Mesothelial cell of epicardium (in vitro differentiated cells): ENCODE measurements at regions not wholly inside any gene's neighbourhood (a gene's known extent, or its start where the extent isn't known, plus 50 kb on each side); places are given as distances from the start of the nearest gene placed in this dataset.

Experiments used
- DNase-seq, 2 experiments: peaks; one replicate each; pipeline ENCODE4 v3.0.0; 2021; ENCODE audit warnings: low spot score in 2 of 2; ENCODE audit not compliant: unreplicated experiment in 2 of 2
- H3K27ac Mint-ChIP-seq: 2 replicates; pipeline ENCODE4 v1.8.0; 2021; ENCODE audit warnings: mixed read lengths
- H3K27me3 Mint-ChIP-seq: 2 replicates; pipeline ENCODE4 v1.8.0; 2021; ENCODE audit warnings: low read depth, mixed read lengths
- H3K36me3 Mint-ChIP-seq: 2 replicates; pipeline ENCODE4 v1.8.0; 2021; ENCODE audit warnings: mixed read lengths
- H3K4me1 Mint-ChIP-seq: 2 replicates; pipeline ENCODE4 v1.8.0; 2021; ENCODE audit warnings: mixed read lengths
- H3K4me3 Mint-ChIP-seq: 2 replicates; pipeline ENCODE4 v1.8.0; 2021; ENCODE audit warnings: mild to moderate bottlenecking, moderate library complexity, mixed read lengths
- H3K9me3 Mint-ChIP-seq: 2 replicates; pipeline ENCODE4 v1.8.0; 2021; ENCODE audit warnings: mixed read lengths
- TF ChIP-seq, protein P1 (sequence below): fragments of 200-600 bp; sonication (generic); IDR thresholded peaks from one replicate; pipeline ENCODE4 v1.5.0; 2021; ENCODE audit warnings: antibody characterized with exemption; ENCODE audit not compliant: unreplicated experiment

- Mint-ChIP-seq H3K4me1 (no peaks in the 10 kb centered on the region), H3K36me3 (no peaks in the 10 kb centered on the region), H3K27me3 (no peaks in the 10 kb centered on the region), H3K27ac (no peak overlapping the region), H3K9me3 (no peaks in the 10 kb centered on the region), H3K4me3 (no peak overlapping the region)
- TF ChIP-seq, protein P1, sequence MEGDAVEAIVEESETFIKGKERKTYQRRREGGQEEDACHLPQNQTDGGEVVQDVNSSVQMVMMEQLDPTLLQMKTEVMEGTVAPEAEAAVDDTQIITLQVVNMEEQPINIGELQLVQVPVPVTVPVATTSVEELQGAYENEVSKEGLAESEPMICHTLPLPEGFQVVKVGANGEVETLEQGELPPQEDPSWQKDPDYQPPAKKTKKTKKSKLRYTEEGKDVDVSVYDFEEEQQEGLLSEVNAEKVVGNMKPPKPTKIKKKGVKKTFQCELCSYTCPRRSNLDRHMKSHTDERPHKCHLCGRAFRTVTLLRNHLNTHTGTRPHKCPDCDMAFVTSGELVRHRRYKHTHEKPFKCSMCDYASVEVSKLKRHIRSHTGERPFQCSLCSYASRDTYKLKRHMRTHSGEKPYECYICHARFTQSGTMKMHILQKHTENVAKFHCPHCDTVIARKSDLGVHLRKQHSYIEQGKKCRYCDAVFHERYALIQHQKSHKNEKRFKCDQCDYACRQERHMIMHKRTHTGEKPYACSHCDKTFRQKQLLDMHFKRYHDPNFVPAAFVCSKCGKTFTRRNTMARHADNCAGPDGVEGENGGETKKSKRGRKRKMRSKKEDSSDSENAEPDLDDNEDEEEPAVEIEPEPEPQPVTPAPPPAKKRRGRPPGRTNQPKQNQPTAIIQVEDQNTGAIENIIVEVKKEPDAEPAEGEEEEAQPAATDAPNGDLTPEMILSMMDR: no peak
- no peak for DNase-seq
Measured at GRCh38 chr3:16667633-16668032, 62.4 kb upstream of the DAZL start.

DNA sequence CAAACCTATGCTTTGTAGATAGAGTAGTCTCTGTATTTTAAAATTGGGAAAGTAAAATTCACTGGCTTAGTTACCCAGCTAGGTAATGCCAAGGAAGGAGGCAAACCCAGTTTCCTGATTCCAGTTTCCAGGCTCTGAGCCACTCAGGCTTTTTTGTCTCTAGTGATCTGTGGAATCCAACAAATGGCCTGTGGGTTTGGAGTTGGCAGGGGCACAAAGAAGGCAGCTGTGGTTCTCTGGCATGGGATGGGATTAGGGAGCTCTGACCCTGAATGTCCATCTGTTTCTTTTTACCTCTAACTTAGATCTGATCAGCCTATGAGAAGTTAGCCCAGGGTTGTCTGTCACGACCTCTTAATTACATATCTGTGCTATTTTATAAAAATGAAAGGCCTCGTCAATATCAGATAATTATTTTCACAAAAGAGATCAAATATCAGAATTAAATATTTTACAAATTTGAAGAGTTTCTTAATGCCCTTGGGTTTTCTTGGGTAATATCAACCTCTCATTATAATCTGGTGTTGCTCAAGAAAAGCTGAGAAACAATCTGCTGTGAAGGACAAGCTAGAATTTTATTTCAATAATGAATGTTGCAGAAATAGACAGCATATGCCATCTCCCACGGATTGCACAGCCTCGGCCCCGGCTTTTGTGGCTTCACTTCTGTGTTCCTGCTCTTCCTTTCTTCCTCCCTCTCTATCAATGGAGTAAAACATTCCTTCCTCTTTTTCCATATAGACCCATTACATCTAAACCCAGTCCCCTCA is 63.7 kb upstream of the DAZL start:
- DNase-seq: no peak
- no peaks in the 10 kb centered on the region for H3K4me1 Mint-ChIP-seq
- H3K4me3 Mint-ChIP-seq: no peak overlapping the region
- H3K9me3 Mint-ChIP-seq: no peaks in the 10 kb centered on the region
- no peak overlapping the region for H3K27ac Mint-ChIP-seq
- TF ChIP-seq, protein P1: no peak
- H3K27me3 Mint-ChIP-seq: no peaks in the 10 kb centered on the region
- no peaks in the 10 kb centered on the region for H3K36me3 Mint-ChIP-seq

DNA sequence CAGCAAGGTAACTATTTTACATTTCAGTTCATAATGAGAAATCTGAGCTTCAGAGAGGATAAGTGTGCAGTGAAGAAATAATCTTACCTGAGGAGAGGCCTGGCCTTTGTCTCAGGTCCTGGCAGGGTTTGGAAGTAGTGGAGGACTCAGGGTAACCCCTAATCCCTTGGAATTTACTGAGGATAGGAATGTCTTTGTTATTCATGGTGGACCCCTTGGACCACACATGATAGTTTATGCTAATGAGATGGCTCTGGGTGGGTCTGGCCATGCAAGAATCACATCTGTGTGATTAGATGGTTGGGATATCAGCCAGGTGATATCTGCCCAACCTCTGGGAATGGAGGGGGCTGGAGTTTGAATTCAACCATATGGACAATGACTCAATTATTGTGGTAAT is 65.0 kb upstream of the DAZL start:
- TF ChIP-seq, protein P1: no peak

GRCh38 chr3:16671690-16672089 is 66.5 kb upstream of the DAZL start:
- TF ChIP-seq, protein P1: no peak
- Mint-ChIP-seq H3K27me3 (no peaks in the 10 kb centered on the region), H3K27ac (no peak overlapping the region), H3K9me3 (peaks cover 10% of the 10 kb centered on the region), H3K4me1 (no peaks in the 10 kb centered on the region), H3K4me3 (no peak overlapping the region), H3K36me3 (no peaks in the 10 kb centered on the region)
- DNase-seq: no peak

More for the DNA sequence above, 65.0 kb upstream of the DAZL start:
- no peak overlapping the region for H3K27ac Mint-ChIP-seq
- no peaks in the 10 kb centered on the region for H3K27me3 Mint-ChIP-seq
- no peaks in the 10 kb centered on the region for H3K4me1 Mint-ChIP-seq
- H3K4me3 Mint-ChIP-seq: no peak overlapping the region
- no peak for DNase-seq
- no peaks in the 10 kb centered on the region for H3K36me3 Mint-ChIP-seq
- no peaks in the 10 kb centered on the region for H3K9me3 Mint-ChIP-seq

GRCh38 chr3:16673530-16673929 is 68.3 kb upstream of the DAZL start:
- no peak overlapping the region for H3K27ac Mint-ChIP-seq
- no peak overlapping the region for H3K4me3 Mint-ChIP-seq
- H3K9me3 Mint-ChIP-seq: peaks cover 15% of the 10 kb centered on the region
- no peak for DNase-seq
- H3K4me1 Mint-ChIP-seq: no peaks in the 10 kb centered on the region
- no peaks in the 10 kb centered on the region for H3K36me3 Mint-ChIP-seq
- TF ChIP-seq, protein P1: no peak
- no peaks in the 10 kb centered on the region for H3K27me3 Mint-ChIP-seq

DNA sequence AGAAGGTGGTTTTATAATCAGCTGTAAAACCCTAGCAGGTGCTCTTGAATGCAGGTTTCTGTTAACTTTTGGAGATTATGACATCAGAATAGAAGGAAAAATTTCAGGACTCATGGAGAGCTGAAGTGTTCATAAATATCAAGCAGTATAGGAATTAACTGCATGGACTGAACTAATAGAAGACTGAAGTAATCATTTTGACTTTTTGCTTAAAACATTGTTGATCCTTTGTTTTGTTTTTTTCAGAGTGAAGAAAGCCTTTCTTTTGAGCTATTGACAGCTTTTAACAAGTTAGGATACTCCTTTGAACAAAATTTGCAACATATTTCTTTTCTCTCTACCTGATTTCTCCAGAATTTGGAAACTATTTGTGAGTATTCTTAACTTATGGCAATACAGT is 70.6 kb upstream of the DAZL start:
- DNase-seq: no peak
- no peak overlapping the region for H3K4me3 Mint-ChIP-seq
- H3K9me3 Mint-ChIP-seq: peaks cover 15% of the 10 kb centered on the region
- H3K27me3 Mint-ChIP-seq: no peaks in the 10 kb centered on the region
- H3K36me3 Mint-ChIP-seq: no peaks in the 10 kb centered on the region
- no peaks in the 10 kb centered on the region for H3K4me1 Mint-ChIP-seq
- no peak overlapping the region for H3K27ac Mint-ChIP-seq
- TF ChIP-seq, protein P1: no peak
